Islet precursor cell (in vitro differentiated cells): ENCODE measurements at regions not wholly inside any gene's neighbourhood (a gene's known extent, or its start where the extent isn't known, plus 50 kb on each side); places are given as distances from the start of the nearest gene placed in this dataset.
"Not testable (repeated sequence)": the region's sequence is repeated elsewhere in the genome, so short reads cannot be mapped to it uniquely, and the experiment has no call there.

Source experiments
- DNase-seq: peaks from one replicate; pipeline ENCODE4 v3.0.0-alpha.2; 2018

GRCh38 chr14:44873536-44873935, 88.2 kb downstream of the KLHL28 start:
- DNase-seq = peak; percentile 57

DNA sequence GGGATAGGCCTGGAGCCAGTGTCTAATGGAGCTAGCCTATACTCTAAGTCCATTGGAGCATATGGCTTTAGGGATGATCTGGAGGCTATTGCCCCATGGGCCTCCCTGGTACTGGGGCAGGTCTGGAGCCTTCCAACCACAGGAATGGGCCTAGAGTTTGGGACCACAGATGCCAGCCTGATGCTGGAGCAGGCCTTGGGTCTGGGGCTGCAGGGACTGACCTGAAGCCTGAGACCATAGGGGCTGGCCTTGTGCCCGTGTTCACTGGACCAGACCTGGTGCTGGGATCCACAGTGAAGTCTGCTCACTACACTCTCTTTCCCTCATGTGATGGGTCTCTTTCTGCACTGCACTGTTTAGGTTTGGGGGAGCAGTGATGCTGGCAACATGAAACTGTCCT, 95.0 kb downstream of the KLHL28 start:
- DNase-seq = no peak

GRCh38 chr14:44866322-44866721, 95.4 kb downstream of the KLHL28 start:
- no peak for DNase-seq

DNA sequence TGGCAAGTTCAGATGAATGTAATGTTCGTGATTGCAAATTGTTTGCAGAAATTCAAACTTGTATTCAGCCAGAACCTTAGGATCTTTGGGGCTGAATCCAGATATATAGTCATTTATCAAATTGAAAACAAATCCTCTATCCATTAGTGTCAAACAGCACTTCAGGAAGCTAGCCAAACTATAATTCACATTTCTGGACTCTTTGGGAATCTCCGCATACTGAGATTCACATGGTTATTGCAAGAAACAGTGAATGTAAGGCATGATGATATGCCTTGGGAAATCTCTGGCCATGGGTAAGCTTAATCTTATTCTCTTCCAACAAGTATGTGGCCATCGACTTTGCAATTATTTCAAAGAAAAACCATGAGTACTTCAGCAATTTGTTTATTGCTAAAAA, 98.5 kb downstream of the KLHL28 start:
- DNase-seq = no peak

DNA sequence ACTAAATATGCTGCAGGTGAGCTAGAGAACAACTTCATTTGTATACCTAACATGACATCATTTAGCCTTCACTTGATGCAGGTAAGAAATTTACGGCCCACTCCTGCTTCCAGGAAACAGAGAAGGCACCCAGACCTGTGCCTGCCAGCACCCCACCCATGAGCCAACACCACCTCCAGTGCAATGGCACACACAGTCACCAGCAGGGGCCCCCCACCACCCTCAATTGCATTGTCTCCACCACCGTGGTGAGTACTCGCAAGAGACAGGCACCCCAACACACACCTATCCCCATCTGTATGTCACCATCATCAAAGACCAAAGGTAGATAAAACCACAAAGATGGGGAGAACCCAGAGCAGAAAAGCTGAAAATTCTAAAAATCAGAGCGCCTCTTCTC, 107.6 kb downstream of the KLHL28 start:
- DNase-seq = no peak

DNA sequence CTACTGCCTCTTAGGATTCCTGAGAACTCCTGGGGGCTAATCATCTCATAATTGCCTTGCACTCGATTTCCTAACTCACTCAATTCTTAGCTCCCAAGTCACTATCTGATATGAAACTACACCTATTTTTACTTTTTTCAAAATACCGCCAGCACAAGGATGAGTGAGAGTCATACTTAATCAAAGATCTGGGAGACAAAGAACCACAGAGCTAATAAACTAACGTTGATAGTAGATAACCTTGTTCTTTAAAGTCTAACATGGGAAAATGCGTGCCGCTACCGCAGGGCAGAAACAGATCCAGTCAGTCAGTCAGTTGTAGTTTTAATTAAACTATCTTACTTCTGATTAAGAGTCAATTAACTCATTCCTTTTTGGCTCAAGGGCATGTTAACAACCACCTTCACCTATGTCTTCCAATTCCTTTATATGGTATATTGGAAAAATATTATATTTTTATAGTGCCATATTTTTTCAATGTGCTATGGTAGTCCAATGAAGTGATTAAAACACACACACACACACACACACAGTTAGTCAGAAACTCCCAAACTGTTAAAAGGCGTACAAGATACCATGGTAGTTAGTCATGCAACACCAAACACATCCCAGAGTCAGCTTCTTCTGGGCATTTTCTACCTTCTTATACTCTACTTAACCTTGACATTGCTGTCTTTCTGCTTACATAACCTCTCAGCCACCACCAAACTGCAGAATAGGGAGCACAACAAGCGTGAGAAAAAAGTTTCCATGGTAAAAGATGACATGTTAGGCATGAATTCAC, 114.0 kb downstream of the KLHL28 start:
- no peak for DNase-seq

DNA sequence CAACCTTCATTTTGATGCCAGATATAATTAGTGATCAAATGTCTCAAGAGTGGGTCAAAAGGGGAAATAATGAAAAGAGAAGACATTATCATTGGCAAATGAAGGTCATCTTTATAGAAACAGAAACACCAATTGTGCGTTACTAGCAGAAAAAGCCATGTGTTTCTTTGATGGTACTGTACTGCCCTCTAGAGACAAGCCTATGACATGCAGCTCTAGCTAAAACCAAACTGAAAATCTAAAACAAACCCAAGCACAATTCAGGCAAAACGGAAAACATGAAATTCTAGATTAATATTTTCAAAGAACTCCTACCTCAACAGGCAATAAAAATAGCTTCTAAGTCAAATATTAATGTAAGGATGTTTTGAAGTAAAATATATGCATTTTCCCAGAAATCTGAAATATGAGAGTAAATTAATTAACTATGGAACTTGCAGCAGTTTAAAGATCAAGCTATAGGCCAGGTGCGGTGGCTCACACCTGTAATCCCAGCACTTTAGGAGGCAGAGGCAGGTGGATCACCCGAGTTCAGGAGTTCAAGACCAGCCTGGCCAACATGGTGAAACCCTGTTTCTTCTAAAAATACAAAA, 115.4 kb downstream of the KLHL28 start:
- DNase-seq = no peak

GRCh38 chr14:44835928-44836327, 125.8 kb downstream of the KLHL28 start:
- DNase-seq = not testable (repeated sequence)

GRCh38 chr14:44833376-44834060, 128.2 kb downstream of the KLHL28 start:
- no peak for DNase-seq

DNA sequence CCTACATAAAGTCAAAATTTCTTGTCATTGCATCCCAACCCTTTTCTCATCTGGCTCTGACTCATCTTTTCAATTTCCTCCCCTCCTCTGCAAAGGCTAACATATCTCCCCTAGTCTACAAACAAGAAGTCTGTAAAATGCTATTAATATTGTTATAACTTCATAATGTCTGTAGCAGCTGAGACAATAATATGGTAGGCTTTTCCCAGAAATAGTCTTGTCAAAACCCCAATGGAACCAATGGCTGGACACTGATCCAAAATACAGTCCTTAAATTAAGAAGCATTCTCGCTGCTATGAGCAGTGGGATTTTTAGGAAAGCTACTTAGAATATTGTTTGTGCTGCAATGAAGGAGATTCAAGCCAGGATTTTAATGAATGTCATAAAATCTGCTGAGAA, 131.4 kb downstream of the KLHL28 start:
- DNase-seq = no peak

DNA sequence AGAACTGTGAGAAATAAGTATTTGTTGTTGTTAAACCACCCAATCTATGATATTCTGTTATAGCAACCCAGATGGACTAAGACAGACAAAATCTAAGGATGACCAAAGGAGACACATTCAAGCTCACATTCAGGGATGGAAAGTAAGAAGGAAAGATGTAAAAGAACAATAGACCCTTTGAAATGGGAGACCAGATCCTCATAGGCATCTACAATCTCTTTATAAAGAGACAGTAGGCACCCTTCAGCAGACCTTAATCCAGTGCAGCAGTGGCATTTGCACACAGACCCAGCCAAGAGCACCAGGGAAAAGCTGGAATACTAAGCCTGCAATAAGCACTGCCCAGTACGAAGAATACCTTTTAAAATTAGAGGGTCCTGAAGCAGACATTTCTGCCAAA, 132.7 kb downstream of the KLHL28 start:
- DNase-seq = no peak

DNA sequence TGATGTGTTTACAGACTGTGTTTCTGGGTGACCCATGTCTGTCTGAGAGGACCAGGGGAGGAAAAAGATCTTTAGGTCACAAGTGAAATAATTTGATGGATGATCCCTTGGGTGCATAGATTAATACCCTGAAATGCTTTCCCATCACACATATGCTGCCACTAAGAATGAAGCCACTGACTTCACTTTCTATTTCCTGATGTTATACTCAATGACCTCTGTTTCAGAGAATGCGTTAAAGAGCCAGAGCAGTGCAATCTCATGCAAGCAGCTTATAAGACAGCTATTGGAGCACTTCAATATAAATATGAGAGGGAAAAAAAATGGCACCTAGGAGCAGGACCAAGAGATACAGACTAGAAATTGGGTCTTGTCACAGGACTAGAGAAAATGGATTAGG, 133.7 kb downstream of the KLHL28 start:
- DNase-seq = no peak

DNA sequence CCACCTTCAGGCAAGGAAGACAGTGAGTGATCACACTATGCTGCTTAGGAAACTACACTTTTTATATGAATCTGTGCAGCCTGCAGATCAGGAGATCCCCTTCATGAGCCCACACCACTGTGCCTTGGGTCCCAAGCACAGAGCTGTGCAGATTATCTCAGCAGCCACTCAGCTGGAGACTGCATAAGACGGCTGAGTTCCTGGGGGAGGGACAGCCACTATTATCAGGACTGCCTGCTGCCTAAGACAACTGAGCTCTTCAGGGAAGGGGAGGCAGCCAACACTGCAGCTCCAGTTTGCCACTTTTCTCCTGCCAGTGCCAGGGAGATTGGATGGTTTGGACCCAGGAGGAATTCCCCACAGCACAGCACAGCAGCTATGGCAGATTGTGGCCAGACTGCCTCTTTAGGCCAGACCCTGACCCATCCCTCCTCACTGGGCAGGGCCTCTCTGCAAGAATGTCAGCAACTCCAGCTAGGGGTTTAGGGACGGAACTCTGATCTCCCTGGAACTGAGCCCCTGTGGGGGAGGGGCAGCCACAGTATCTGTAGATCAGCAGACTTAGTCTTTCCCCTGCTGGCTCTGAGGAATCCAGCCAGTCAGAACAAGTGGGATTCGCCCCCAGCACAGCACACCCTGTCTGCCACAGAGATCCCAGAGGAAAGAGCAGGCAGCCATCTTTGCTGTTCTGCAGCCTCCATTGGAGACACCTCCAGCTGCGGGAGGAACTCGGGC, 141.3 kb downstream of the KLHL28 start:
- peak; percentile 79 for DNase-seq

DNA sequence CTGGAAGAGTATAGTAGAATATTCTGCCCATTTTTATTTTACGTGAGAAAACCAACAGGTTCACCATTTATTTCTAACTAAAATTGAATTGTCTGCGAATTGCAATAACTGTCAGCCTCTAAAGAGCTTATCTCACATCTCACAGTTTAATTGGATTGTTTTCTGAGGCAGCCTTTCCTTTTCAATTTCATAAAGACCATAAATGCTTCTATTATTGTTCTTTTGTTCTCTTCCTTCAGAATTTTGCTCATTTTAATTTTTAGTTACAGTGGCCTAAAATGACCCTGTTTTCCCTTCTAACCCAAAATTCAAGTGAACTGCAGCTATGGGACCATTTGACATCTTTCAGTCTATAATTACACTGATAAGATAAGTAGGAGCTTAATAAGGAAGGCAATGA, 147.6 kb downstream of the KLHL28 start:
- no peak for DNase-seq

DNA sequence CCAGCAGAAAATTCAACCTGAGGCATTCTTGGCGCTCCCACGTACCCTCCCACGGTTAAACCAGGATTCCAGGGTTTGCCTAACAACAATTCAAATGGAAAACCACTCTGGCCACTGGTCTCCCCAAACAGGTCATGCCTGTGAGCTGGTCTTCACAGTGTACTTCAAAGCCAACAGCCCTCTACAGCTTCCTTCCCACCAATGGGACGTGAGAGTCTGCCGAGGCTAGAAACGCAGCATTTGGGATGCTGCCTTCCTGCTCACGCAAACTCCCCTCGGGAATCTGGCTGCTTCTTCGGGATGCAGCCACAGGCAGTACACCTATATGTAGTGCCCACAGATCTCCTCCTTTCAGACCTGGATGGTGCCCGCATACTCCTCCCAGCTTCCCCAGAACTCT, 149.1 kb downstream of the KLHL28 start:
- no peak for DNase-seq

- DNase-seq = no peak
Observed at GRCh38 chr14:44804391-44804790, 157.4 kb downstream of the KLHL28 start.

GRCh38 chr14:44803239-44803905, 158.4 kb downstream of the KLHL28 start:
- DNase-seq = no peak

GRCh38 chr14:44798386-44799242, 163.1 kb downstream of the KLHL28 start:
- DNase-seq = no peak

- DNase-seq = peak; percentile 69
Observed at GRCh38 chr14:44795725-44796124, 166.0 kb downstream of the KLHL28 start.

GRCh38 chr14:44791730-44792129, 170.0 kb downstream of the KLHL28 start:
- no peak for DNase-seq

DNA sequence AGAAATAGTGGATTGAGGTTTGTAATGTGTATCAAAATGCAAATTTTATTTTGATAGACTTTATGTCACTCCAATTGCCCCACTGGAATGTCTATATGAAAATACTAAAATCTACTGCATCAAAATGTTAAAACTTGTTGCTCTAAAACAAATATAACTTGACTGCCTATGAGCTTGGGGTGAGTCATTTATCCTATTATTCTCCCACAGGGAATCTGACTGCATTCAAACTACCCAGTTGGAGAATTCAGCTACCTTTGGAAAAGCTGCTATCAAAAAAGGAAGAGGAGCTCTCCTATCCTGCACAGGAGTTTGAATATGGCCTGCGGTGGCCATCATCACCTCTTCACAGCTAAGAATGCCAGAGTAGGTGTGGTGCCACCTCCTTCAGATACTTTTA, 173.1 kb downstream of the KLHL28 start:
- no peak for DNase-seq

- no peak for DNase-seq
Observed at GRCh38 chr14:44785096-44785495, 176.7 kb downstream of the KLHL28 start.
